Liver (tissue), 8 donors: ENCODE measurements at regions not wholly inside any gene's neighbourhood (a gene's known extent, or its start where the extent isn't known, plus 50 kb on each side); places are given as distances from the start of the nearest gene placed in this dataset.

Experiments used
- DNase-seq: peaks from one replicate; pipeline ENCODE4 v3.0.0-alpha.2; 2017; ENCODE audit warnings: low spot score
- H3K27ac ChIP-seq, 2 donors: one replicate each; pipeline ENCODE4 v1.7.0; 2013; ENCODE audit warnings: inconsistent platforms in 2 of 2, low read length in 2 of 2, control low read depth in 1 of 2, low read depth in 1 of 2, mild to moderate bottlenecking in 1 of 2
- H3K27me3 ChIP-seq, 4 donors: one replicate each; pipeline versions ENCODE4 v1.6.1 to v1.7.0; 2013; ENCODE audit warnings: low read length in 3 of 4, inconsistent platforms in 1 of 4, mild to moderate bottlenecking in 1 of 4, moderate library complexity in 1 of 4; ENCODE audit not compliant: control insufficient read depth in 4 of 4, insufficient read depth in 4 of 4
- H3K36me3 ChIP-seq, 4 donors: one replicate each; pipeline versions ENCODE4 v1.6.1 to v1.7.0; 2013; ENCODE audit warnings: low read length in 3 of 4, mild to moderate bottlenecking in 3 of 4, low read depth in 1 of 4, moderate library complexity in 1 of 4; ENCODE audit not compliant: control insufficient read depth in 4 of 4, insufficient read depth in 3 of 4
- H3K4me1 ChIP-seq, 4 donors: one replicate each; pipeline versions ENCODE4 v1.6.1 to v1.7.0; 2013; ENCODE audit warnings: low read length in 3 of 4, mild to moderate bottlenecking in 3 of 4, moderate library complexity in 1 of 4; ENCODE audit not compliant: control insufficient read depth in 4 of 4, insufficient read depth in 4 of 4
- H3K4me3 ChIP-seq, 3 donors: one replicate each; pipeline versions ENCODE4 v1.6.1 to v1.7.0; 2013; ENCODE audit warnings: low read length in 3 of 3, control low read depth in 1 of 3, low read depth in 1 of 3, mild to moderate bottlenecking in 1 of 3
- H3K9ac ChIP-seq, 2 donors: one replicate each; pipeline ENCODE4 v1.7.0; 2013; ENCODE audit warnings: low read length in 2 of 2, mild to moderate bottlenecking in 2 of 2, moderate library complexity in 2 of 2, control low read depth in 1 of 2, low read depth in 1 of 2
- H3K9me3 ChIP-seq, 4 donors: one replicate each; pipeline versions ENCODE4 v1.6.1 to v1.7.0; 2013; ENCODE audit warnings: low read length in 3 of 4; ENCODE audit not compliant: control insufficient read depth in 4 of 4
- EGR1 ChIP-seq, 2 donors: IDR thresholded peaks; 2 replicates each; pipeline ENCODE4 v1.6.1; 2016 to 2018; ENCODE audit warnings: antibody characterized with exemption in 2 of 2, low read depth in 2 of 2
- FOXA1 ChIP-seq: IDR thresholded peaks from 2 replicates; pipeline ENCODE4 v1.6.1; 2016; ENCODE audit warnings: antibody characterized with exemption
- FOXA2 ChIP-seq: IDR thresholded peaks from 2 replicates; pipeline ENCODE4 v1.6.1; 2016; ENCODE audit warnings: antibody characterized with exemption
- GABPA ChIP-seq, 2 donors: IDR thresholded peaks in 1 of 2; conservative IDR thresholded peaks in 1 of 2; 2 replicates each; pipeline ENCODE4 v1.6.1; 2016; ENCODE audit warnings: antibody characterized with exemption in 2 of 2, mild to moderate bottlenecking in 1 of 2, moderate library complexity in 1 of 2
- HNF4A ChIP-seq, 2 donors: conservative IDR thresholded peaks; 2 replicates each; pipeline ENCODE4 v1.6.1; 2016; ENCODE audit warnings: antibody characterized with exemption in 2 of 2, mild to moderate bottlenecking in 2 of 2
- HNF4G ChIP-seq: IDR thresholded peaks from 2 replicates; pipeline ENCODE4 v1.6.1; 2016; ENCODE audit warnings: antibody characterized with exemption
- JUND ChIP-seq, 2 donors: IDR thresholded peaks; 2 replicates each; pipeline ENCODE4 v1.6.1; 2016; ENCODE audit warnings: antibody characterized with exemption in 2 of 2
- MAX ChIP-seq: IDR thresholded peaks from 2 replicates; pipeline ENCODE4 v1.6.1; 2016; ENCODE audit warnings: antibody characterized with exemption
- NR2F2 ChIP-seq: IDR thresholded peaks from 2 replicates; pipeline ENCODE4 v1.6.1; 2016; ENCODE audit warnings: antibody characterized with exemption
- RAD21 ChIP-seq, 2 donors: IDR thresholded peaks; 2 replicates each; pipeline ENCODE4 v1.6.1; 2016; ENCODE audit warnings: antibody characterized with exemption in 2 of 2, mild to moderate bottlenecking in 2 of 2
- RXRA ChIP-seq, 2 donors: IDR thresholded peaks; 2 replicates each; pipeline ENCODE4 v1.6.1; 2017 to 2018; ENCODE audit warnings: antibody characterized with exemption in 2 of 2, mild to moderate bottlenecking in 1 of 2
- TAF1 ChIP-seq: conservative IDR thresholded peaks from 2 replicates; pipeline ENCODE4 v1.6.1; 2016; ENCODE audit warnings: antibody characterized with exemption, mild to moderate bottlenecking
- YY1 ChIP-seq: IDR thresholded peaks from 2 replicates; pipeline ENCODE4 v1.6.1; 2016; ENCODE audit warnings: antibody characterized with exemption, mild to moderate bottlenecking
- ZBTB33 ChIP-seq: IDR thresholded peaks from 2 replicates; pipeline ENCODE4 v1.6.1; 2016; ENCODE audit warnings: antibody characterized with exemption
- WGBS: extraction: QIAGEN DNeasy Blood & Tissue Kit; methylation state at CpG from one replicate; pipeline ENCODE4 v1.1.7; 2013; 5-methylcytosine and 5-hydroxymethylcytosine counted together
- TF ChIP-seq, protein P1 (sequence below): IDR thresholded peaks from 2 replicates; pipeline ENCODE4 v1.6.1; 2016; ENCODE audit warnings: antibody characterized with exemption, mild to moderate bottlenecking
- TF ChIP-seq, protein P2 (sequence below): IDR thresholded peaks from 2 replicates; pipeline ENCODE4 v1.6.1; 2016; ENCODE audit warnings: antibody characterized with exemption
- TF ChIP-seq, protein P3 (sequence below): fragments of 150-350 bp; IDR thresholded peaks from 2 replicates; pipeline ENCODE4 v1.5.1; 2017; ENCODE audit warnings: improper control_type of control experiment, low read depth, low read length; ENCODE audit not compliant: missing input control
- donor health status: healthy.
- donor health status: healthy.
- donor health status: healthy.
- donor health status: healthy.
- donor health status: healthy.

GRCh38 chr12:74848006-74848405 is 310.4 kb downstream of the ATXN7L3B start:
- Histone ChIP-seq H3K4me3 (no peak overlapping the region), H3K9ac (peak overlapping the region in 1 of 2 donors; percentile 22), H3K9me3 (no peaks in the 10 kb centered on the region), H3K27ac (no peak overlapping the region), H3K4me1 (peaks cover 0 to 5% (median 0%) of the 10 kb centered on the region in 4 donors), H3K36me3 (no peaks in the 10 kb centered on the region), H3K27me3 (no peaks in the 10 kb centered on the region)
- no peak for DNase-seq
- 83% methylated on average over 2 of the region's 2 CpGs for WGBS
- no peak for TF ChIP-seq MAX
- no peak for TF ChIP-seq HNF4G
- TF ChIP-seq, protein P1, sequence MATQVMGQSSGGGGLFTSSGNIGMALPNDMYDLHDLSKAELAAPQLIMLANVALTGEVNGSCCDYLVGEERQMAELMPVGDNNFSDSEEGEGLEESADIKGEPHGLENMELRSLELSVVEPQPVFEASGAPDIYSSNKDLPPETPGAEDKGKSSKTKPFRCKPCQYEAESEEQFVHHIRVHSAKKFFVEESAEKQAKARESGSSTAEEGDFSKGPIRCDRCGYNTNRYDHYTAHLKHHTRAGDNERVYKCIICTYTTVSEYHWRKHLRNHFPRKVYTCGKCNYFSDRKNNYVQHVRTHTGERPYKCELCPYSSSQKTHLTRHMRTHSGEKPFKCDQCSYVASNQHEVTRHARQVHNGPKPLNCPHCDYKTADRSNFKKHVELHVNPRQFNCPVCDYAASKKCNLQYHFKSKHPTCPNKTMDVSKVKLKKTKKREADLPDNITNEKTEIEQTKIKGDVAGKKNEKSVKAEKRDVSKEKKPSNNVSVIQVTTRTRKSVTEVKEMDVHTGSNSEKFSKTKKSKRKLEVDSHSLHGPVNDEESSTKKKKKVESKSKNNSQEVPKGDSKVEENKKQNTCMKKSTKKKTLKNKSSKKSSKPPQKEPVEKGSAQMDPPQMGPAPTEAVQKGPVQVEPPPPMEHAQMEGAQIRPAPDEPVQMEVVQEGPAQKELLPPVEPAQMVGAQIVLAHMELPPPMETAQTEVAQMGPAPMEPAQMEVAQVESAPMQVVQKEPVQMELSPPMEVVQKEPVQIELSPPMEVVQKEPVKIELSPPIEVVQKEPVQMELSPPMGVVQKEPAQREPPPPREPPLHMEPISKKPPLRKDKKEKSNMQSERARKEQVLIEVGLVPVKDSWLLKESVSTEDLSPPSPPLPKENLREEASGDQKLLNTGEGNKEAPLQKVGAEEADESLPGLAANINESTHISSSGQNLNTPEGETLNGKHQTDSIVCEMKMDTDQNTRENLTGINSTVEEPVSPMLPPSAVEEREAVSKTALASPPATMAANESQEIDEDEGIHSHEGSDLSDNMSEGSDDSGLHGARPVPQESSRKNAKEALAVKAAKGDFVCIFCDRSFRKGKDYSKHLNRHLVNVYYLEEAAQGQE = no peak
- no peak for TF ChIP-seq EGR1 (IDR thresholded peaks at IDR 0.05; ENCODE audit: low read depth in 2 of 2)
- no peak for TF ChIP-seq ZBTB33
- no peak for TF ChIP-seq HNF4A (conservative IDR thresholded peaks at IDR 0.05)
- no peak for TF ChIP-seq FOXA1
- TF ChIP-seq YY1 = no peak

GRCh38 chr12:74849801-74850200 is 312.2 kb downstream of the ATXN7L3B start:
- no peak for TF ChIP-seq TAF1
- TF ChIP-seq, protein P1 = no peak
- TF ChIP-seq NR2F2 = no peak
- TF ChIP-seq MAX = no peak
- TF ChIP-seq RAD21 (IDR thresholded peaks at IDR 0.05) = peak; percentile 70 to 71
- no peak for TF ChIP-seq RXRA (IDR thresholded peaks at IDR 0.05)
- TF ChIP-seq HNF4A (conservative IDR thresholded peaks at IDR 0.05) = no peak
- no peak for TF ChIP-seq HNF4G
- no peak for TF ChIP-seq ZBTB33
- TF ChIP-seq YY1 = no peak
- TF ChIP-seq, protein P2, sequence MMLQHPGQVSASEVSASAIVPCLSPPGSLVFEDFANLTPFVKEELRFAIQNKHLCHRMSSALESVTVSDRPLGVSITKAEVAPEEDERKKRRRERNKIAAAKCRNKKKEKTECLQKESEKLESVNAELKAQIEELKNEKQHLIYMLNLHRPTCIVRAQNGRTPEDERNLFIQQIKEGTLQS = no peak
- no peak for TF ChIP-seq FOXA1
- TF ChIP-seq, protein P3, sequence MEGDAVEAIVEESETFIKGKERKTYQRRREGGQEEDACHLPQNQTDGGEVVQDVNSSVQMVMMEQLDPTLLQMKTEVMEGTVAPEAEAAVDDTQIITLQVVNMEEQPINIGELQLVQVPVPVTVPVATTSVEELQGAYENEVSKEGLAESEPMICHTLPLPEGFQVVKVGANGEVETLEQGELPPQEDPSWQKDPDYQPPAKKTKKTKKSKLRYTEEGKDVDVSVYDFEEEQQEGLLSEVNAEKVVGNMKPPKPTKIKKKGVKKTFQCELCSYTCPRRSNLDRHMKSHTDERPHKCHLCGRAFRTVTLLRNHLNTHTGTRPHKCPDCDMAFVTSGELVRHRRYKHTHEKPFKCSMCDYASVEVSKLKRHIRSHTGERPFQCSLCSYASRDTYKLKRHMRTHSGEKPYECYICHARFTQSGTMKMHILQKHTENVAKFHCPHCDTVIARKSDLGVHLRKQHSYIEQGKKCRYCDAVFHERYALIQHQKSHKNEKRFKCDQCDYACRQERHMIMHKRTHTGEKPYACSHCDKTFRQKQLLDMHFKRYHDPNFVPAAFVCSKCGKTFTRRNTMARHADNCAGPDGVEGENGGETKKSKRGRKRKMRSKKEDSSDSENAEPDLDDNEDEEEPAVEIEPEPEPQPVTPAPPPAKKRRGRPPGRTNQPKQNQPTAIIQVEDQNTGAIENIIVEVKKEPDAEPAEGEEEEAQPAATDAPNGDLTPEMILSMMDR = peak; percentile 21
- no peak for TF ChIP-seq FOXA2
- TF ChIP-seq JUND (IDR thresholded peaks at IDR 0.05) = no peak
- TF ChIP-seq GABPA (IDR thresholded peaks at IDR 0.05 in 1 of 2, conservative IDR thresholded peaks at IDR 0.05 in 1 of 2) = no peak
- Histone ChIP-seq H3K9ac (no peak overlapping the region), H3K9me3 (no peaks in the 10 kb centered on the region), H3K4me3 (no peak overlapping the region), H3K4me1 (peaks cover 0 to 5% (median 0%) of the 10 kb centered on the region in 4 donors), H3K36me3 (no peaks in the 10 kb centered on the region), H3K27ac (no peak overlapping the region), H3K27me3 (no peaks in the 10 kb centered on the region)
- WGBS = 42% methylated on average over 1 of the region's 1 CpG
- no peak for DNase-seq
